Neural progenitor cell (in vitro differentiated cells): ENCODE measurements at regions not wholly inside any gene's neighbourhood (a gene's known extent, or its start where the extent isn't known, plus 50 kb on each side); places are given as distances from the start of the nearest gene placed in this dataset.

Experiments
- DNase-seq: peaks from one replicate; pipeline ENCODE4 v3.0.0-alpha.2; 2016; ENCODE audit warnings: low spot score
- H2AFZ ChIP-seq: fragments of 200-600 bp; sonication (generic); replicated peaks from 2 replicates; pipeline ENCODE4 v1.6.1; 2016; ENCODE audit warnings: antibody characterized with exemption
- H3F3A ChIP-seq: fragments of 200-600 bp; sonication (generic); 2 replicates; pipeline ENCODE4 v1.6.1; 2016; ENCODE audit warnings: antibody characterized with exemption, low read depth
- H3K27ac ChIP-seq: fragments of 200-600 bp; sonication (generic); 2 replicates; pipeline ENCODE4 v1.5.1; 2016; ENCODE audit warnings: mild to moderate bottlenecking
- H3K27me3 ChIP-seq: fragments of 200-600 bp; sonication (generic); 2 replicates; pipeline ENCODE4 v1.6.1; 2016; ENCODE audit warnings: mild to moderate bottlenecking, moderate library complexity
- H3K36me3 ChIP-seq: fragments of 200-600 bp; sonication (generic); 2 replicates; pipeline ENCODE4 v1.5.1; 2016
- H3K4me1 ChIP-seq: fragments of 200-600 bp; sonication (generic); 2 replicates; pipeline ENCODE4 v1.6.1; 2016; ENCODE audit warnings: mixed run types
- H3K4me2 ChIP-seq: fragments of 200-600 bp; sonication (generic); 2 replicates; pipeline ENCODE4 v1.6.1; 2016
- H3K4me3 ChIP-seq: fragments of 200-600 bp; sonication (generic); 2 replicates; pipeline ENCODE4 v1.5.1; 2016
- H3K79me2 ChIP-seq: fragments of 200-600 bp; sonication (generic); 2 replicates; pipeline ENCODE4 v1.6.1; 2016; ENCODE audit warnings: low read depth
- H3K9ac ChIP-seq: fragments of 200-600 bp; sonication (generic); 2 replicates; pipeline ENCODE4 v1.6.1; 2016
- H3K9me3 ChIP-seq: fragments of 200-600 bp; sonication (generic); 2 replicates; pipeline ENCODE4 v1.5.1; 2016; ENCODE audit warnings: low read depth
- H4K20me1 ChIP-seq: fragments of 200-600 bp; sonication (generic); 2 replicates; pipeline ENCODE4 v1.6.1; 2016; ENCODE audit warnings: low read depth
- H3K27ac Mint-ChIP-seq: 3 replicates; pipeline ENCODE4 v1.8.0; 2021; ENCODE audit warnings: mixed read lengths
- H3K27me3 Mint-ChIP-seq: 2 replicates; pipeline ENCODE4 v1.8.0; 2022; ENCODE audit warnings: low read depth, mild to moderate bottlenecking, inconsistent platforms, moderate library complexity, mixed read lengths; ENCODE audit not compliant: insufficient read depth
- H3K36me3 Mint-ChIP-seq: 3 replicates; pipeline ENCODE4 v1.8.0; 2021; ENCODE audit warnings: mixed read lengths
- H3K4me1 Mint-ChIP-seq: 3 replicates; pipeline ENCODE4 v1.8.0; 2021; ENCODE audit warnings: mixed read lengths
- H3K4me3 Mint-ChIP-seq: 3 replicates; pipeline ENCODE4 v1.8.0; 2021; ENCODE audit warnings: mild to moderate bottlenecking, moderate library complexity, mixed read lengths
- H3K9me3 Mint-ChIP-seq: 3 replicates; pipeline ENCODE4 v1.8.0; 2020; ENCODE audit warnings: mixed read lengths
- CTCF ChIP-seq: fragments of 200-600 bp; sonication (generic); IDR thresholded peaks from 2 replicates; pipeline ENCODE4 v1.5.1; 2017; ENCODE audit warnings: antibody characterized with exemption, mild to moderate bottlenecking
- EZH2 ChIP-seq: fragments of 200-600 bp; sonication (generic); IDR thresholded peaks from 2 replicates; pipeline ENCODE4 v1.6.1; 2017; ENCODE audit warnings: antibody characterized with exemption, mild to moderate bottlenecking, moderate library complexity
- EZH2phosphoT487 ChIP-seq: fragments of 200-600 bp; sonication (generic); IDR thresholded peaks from 2 replicates; pipeline ENCODE4 v1.6.1; 2017; ENCODE audit warnings: antibody characterized with exemption

GRCh38 chr17:59510611-59511010 is 54.8 kb upstream of the DHX40 start:
- Histone ChIP-seq H3K36me3 (no peaks in the 10 kb centered on the region), H3K27me3 (no peaks in the 10 kb centered on the region), H3K4me1 (peaks cover 9% of the 10 kb centered on the region), H2AFZ (no peak overlapping the region), H3K79me2 (no peaks in the 10 kb centered on the region), H3K9me3 (no peaks in the 10 kb centered on the region), H3K27ac (no peak overlapping the region), H4K20me1 (no peaks in the 10 kb centered on the region), H3F3A (no peaks in the 10 kb centered on the region), H3K4me2 (no peak overlapping the region), H3K9ac (no peak overlapping the region), H3K4me3 (no peak overlapping the region)
- TF ChIP-seq CTCF (no peak), EZH2 (no peak), EZH2phosphoT487 (no peak)
- Mint-ChIP-seq H3K36me3 (no peaks in the 10 kb centered on the region), H3K4me3 (no peak overlapping the region), H3K27ac (no peak overlapping the region), H3K4me1 (peaks cover 6% of the 10 kb centered on the region), H3K9me3 (no peaks in the 10 kb centered on the region), H3K27me3 (peaks cover 2% of the 10 kb centered on the region)
- DNase-seq = no peak

GRCh38 chr17:59511726-59512125 is 53.7 kb upstream of the DHX40 start:
- no peak for DNase-seq
- Histone ChIP-seq H3K27me3 (no peaks in the 10 kb centered on the region), H3K9me3 (no peaks in the 10 kb centered on the region), H3K27ac (no peak overlapping the region), H3K4me2 (no peak overlapping the region), H3K4me3 (no peak overlapping the region), H3K79me2 (no peaks in the 10 kb centered on the region), H3K36me3 (no peaks in the 10 kb centered on the region), H3F3A (no peaks in the 10 kb centered on the region), H2AFZ (no peak overlapping the region), H3K9ac (no peak overlapping the region), H4K20me1 (no peaks in the 10 kb centered on the region), H3K4me1 (peaks cover 9% of the 10 kb centered on the region)
- H3K27me3 Mint-ChIP-seq = peaks cover 4% of the 10 kb centered on the region
- peaks cover 6% of the 10 kb centered on the region for H3K4me1 Mint-ChIP-seq
- H3K27ac Mint-ChIP-seq = no peak overlapping the region
- no peaks in the 10 kb centered on the region for H3K36me3 Mint-ChIP-seq
- TF ChIP-seq EZH2phosphoT487 (no peak), CTCF (no peak), EZH2 (no peak)
- H3K9me3 Mint-ChIP-seq = no peaks in the 10 kb centered on the region
- no peak overlapping the region for H3K4me3 Mint-ChIP-seq

- Histone ChIP-seq H3K4me2 (no peak overlapping the region), H3K9me3 (no peaks in the 10 kb centered on the region), H3K36me3 (no peaks in the 10 kb centered on the region), H3K4me1 (peaks cover 9% of the 10 kb centered on the region), H3K9ac (no peak overlapping the region), H4K20me1 (no peaks in the 10 kb centered on the region), H3K79me2 (no peaks in the 10 kb centered on the region), H3K27ac (no peak overlapping the region), H2AFZ (no peak overlapping the region), H3F3A (no peaks in the 10 kb centered on the region), H3K27me3 (no peaks in the 10 kb centered on the region), H3K4me3 (no peak overlapping the region)
- peaks cover 6% of the 10 kb centered on the region for H3K4me1 Mint-ChIP-seq
- DNase-seq = no peak
- H3K36me3 Mint-ChIP-seq = no peaks in the 10 kb centered on the region
- no peak for TF ChIP-seq CTCF
- no peak for TF ChIP-seq EZH2phosphoT487
- TF ChIP-seq EZH2 = no peak
- no peak overlapping the region for H3K27ac Mint-ChIP-seq
- H3K27me3 Mint-ChIP-seq = peaks cover 4% of the 10 kb centered on the region
- no peaks in the 10 kb centered on the region for H3K9me3 Mint-ChIP-seq
- no peak overlapping the region for H3K4me3 Mint-ChIP-seq
These were observed 52.5 kb upstream of the DHX40 start for GRCh38 chr17:59512844-59513385.
